Osteoblast (primary cell): ENCODE measurements at regions not wholly inside any gene's neighbourhood (a gene's known extent, or its start where the extent isn't known, plus 50 kb on each side); places are given as distances from the start of the nearest gene placed in this dataset.

Source experiments
- DNase-seq: peaks from one replicate; pipeline ENCODE4 v3.0.0; 2011; ENCODE audit warnings: low spot score, mixed read lengths; ENCODE audit not compliant: insufficient read length; ENCODE audit errors: missing footprints
- H2AFZ ChIP-seq: 2 replicates; pipeline ENCODE4 v1.6.0; 2011; ENCODE audit warnings: mild to moderate bottlenecking, low read length
- H3K27ac ChIP-seq: 2 replicates; pipeline ENCODE4 v1.5.1; 2011; ENCODE audit warnings: mild to moderate bottlenecking, low read depth, low read length, moderate library complexity
- H3K27me3 ChIP-seq: 2 replicates; pipeline ENCODE4 v1.6.0; 2012; ENCODE audit warnings: mild to moderate bottlenecking, control low read depth, inconsistent platforms, low read length, moderate library complexity; ENCODE audit not compliant: insufficient read depth
- H3K36me3 ChIP-seq: 2 replicates; pipeline ENCODE4 v1.5.1; 2011; ENCODE audit warnings: mild to moderate bottlenecking, low read length, control low read depth, moderate library complexity; ENCODE audit not compliant: insufficient read depth
- H3K4me1 ChIP-seq: 2 replicates; pipeline ENCODE4 v1.5.1; 2011; ENCODE audit warnings: mild to moderate bottlenecking, low read length, control low read depth, moderate library complexity; ENCODE audit not compliant: insufficient read depth
- H3K4me2 ChIP-seq: 2 replicates; pipeline ENCODE4 v1.6.0; 2011; ENCODE audit warnings: mild to moderate bottlenecking, low read length; ENCODE audit not compliant: insufficient read depth
- H3K4me3 ChIP-seq: fragments of 200-600 bp; sonication (generic); 3 replicates; pipeline ENCODE4 v1.5.1; 2012; ENCODE audit warnings: mild to moderate bottlenecking, low read length, inconsistent platforms; ENCODE audit not compliant: insufficient read depth
- H3K79me2 ChIP-seq: 2 replicates; pipeline ENCODE4 v1.6.0; 2012; ENCODE audit warnings: mild to moderate bottlenecking, low read length, control low read depth, inconsistent platforms; ENCODE audit not compliant: insufficient read depth
- H3K9me3 ChIP-seq: 2 replicates; pipeline ENCODE4 v1.5.1; 2011; ENCODE audit warnings: low read depth, low read length, control low read depth
- H4K20me1 ChIP-seq: 2 replicates; pipeline ENCODE4 v1.6.0; 2012; ENCODE audit warnings: mild to moderate bottlenecking, low read length, control low read depth; ENCODE audit not compliant: insufficient read depth
- CTCF ChIP-seq: IDR thresholded peaks from 2 replicates; pipeline ENCODE4 v1.5.1; 2011; ENCODE audit warnings: mild to moderate bottlenecking, low read depth, low read length, moderate library complexity; ENCODE audit errors: extremely low read depth

- H3K27ac ChIP-seq = no peak overlapping the region
- no peak overlapping the region for H2AFZ ChIP-seq
- H3K79me2 ChIP-seq = no peaks in the 10 kb centered on the region
- H3K9me3 ChIP-seq = no peaks in the 10 kb centered on the region
- H3K27me3 ChIP-seq = no peaks in the 10 kb centered on the region
- H3K36me3 ChIP-seq = no peaks in the 10 kb centered on the region
- no peaks in the 10 kb centered on the region for H4K20me1 ChIP-seq
- no peak for DNase-seq
- H3K4me3 ChIP-seq = no peak overlapping the region
- peaks cover 10% of the 10 kb centered on the region for H3K4me1 ChIP-seq
- H3K4me2 ChIP-seq = no peak overlapping the region
- TF ChIP-seq CTCF = no peak
Measured at GRCh38 chr1:98073823-98074222, 153.0 kb upstream of the DPYD start.

- H3K9me3 ChIP-seq = no peaks in the 10 kb centered on the region
- no peaks in the 10 kb centered on the region for H4K20me1 ChIP-seq
- H3K27me3 ChIP-seq = no peaks in the 10 kb centered on the region
- H3K79me2 ChIP-seq = no peaks in the 10 kb centered on the region
- no peak for DNase-seq
- no peak overlapping the region for H2AFZ ChIP-seq
- H3K4me1 ChIP-seq = peaks cover 5% of the 10 kb centered on the region
- no peaks in the 10 kb centered on the region for H3K36me3 ChIP-seq
- TF ChIP-seq CTCF = no peak
- no peak overlapping the region for H3K4me2 ChIP-seq
- no peak overlapping the region for H3K27ac ChIP-seq
- H3K4me3 ChIP-seq = no peak overlapping the region
Measured at GRCh38 chr1:98073106-98073505, 152.3 kb upstream of the DPYD start.

- DNase-seq = no peak
- peak overlapping the region; percentile 73 for H2AFZ ChIP-seq
- H4K20me1 ChIP-seq = no peaks in the 10 kb centered on the region
- no peak for TF ChIP-seq CTCF
- no peaks in the 10 kb centered on the region for H3K27me3 ChIP-seq
- no peak overlapping the region for H3K4me2 ChIP-seq
- no peaks in the 10 kb centered on the region for H3K36me3 ChIP-seq
- no peaks in the 10 kb centered on the region for H3K4me1 ChIP-seq
- no peak overlapping the region for H3K4me3 ChIP-seq
- no peaks in the 10 kb centered on the region for H3K79me2 ChIP-seq
- H3K9me3 ChIP-seq = no peaks in the 10 kb centered on the region
- no peak overlapping the region for H3K27ac ChIP-seq
Measured at GRCh38 chr1:98072047-98072446, 151.2 kb upstream of the DPYD start.

- H3K27me3 ChIP-seq = no peaks in the 10 kb centered on the region
Measured at GRCh38 chr1:98068016-98068415, 147.2 kb upstream of the DPYD start.

More at GRCh38 chr1:98068016-98068415, 147.2 kb upstream of the DPYD start:
- H2AFZ ChIP-seq = no peak overlapping the region
- DNase-seq = no peak
- no peak overlapping the region for H3K4me3 ChIP-seq
- H3K79me2 ChIP-seq = no peaks in the 10 kb centered on the region
- H3K4me1 ChIP-seq = peaks cover 3% of the 10 kb centered on the region
- TF ChIP-seq CTCF = no peak
- H3K9me3 ChIP-seq = no peaks in the 10 kb centered on the region
- H3K36me3 ChIP-seq = no peaks in the 10 kb centered on the region
- no peak overlapping the region for H3K27ac ChIP-seq
- H4K20me1 ChIP-seq = no peaks in the 10 kb centered on the region
- H3K4me2 ChIP-seq = no peak overlapping the region
